ENCODE measurements at regions not wholly inside any gene's neighbourhood (a gene's known extent, or its start where the extent isn't known, plus 50 kb on each side); places are given as distances from the start of the nearest gene placed in this dataset.

DNA sequence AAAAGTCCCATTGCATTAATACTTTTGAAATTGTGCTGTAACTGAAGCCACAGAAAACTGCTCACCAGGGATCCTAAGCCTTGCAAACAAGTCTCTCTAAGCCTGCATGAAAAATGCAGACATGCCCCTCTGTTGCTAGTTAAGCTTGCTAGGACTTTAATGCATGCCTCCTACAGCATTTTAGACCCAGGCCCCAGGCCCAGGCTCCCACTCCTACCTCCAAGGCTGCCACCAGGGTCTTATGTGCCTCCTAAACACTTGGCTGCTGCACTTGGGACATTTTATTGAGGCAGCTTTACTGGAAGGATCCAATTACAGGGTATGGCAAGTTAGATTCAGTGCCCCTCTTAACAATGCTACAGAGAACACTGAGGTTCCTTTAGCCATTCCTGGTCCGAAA lies 467.3 kb upstream of the CLINT1 start:
- Histone ChIP-seq H3K36me3 (ENCODE audit: insufficient read depth, low read length) (no peaks in the 10 kb centered on the region), H3K4me3 (ENCODE audit: low read length) (no peak overlapping the region), H3K9me3 (ENCODE audit: control insufficient read depth in 1 of 2, insufficient read depth in 1 of 2, low read length in 2 of 2) (peaks cover 0 to 11% of the 10 kb centered on the region in 2 experiments), H3K27me3 (ENCODE audit: control insufficient read depth in 1 of 2, insufficient read depth in 2 of 2, low read length in 2 of 2) (no peaks in the 10 kb centered on the region), H3K27ac (ENCODE audit: low read depth in 1 of 2, low read length in 2 of 2) (no peak overlapping the region), H3K4me1 (ENCODE audit: insufficient read depth, low read length) (no peaks in the 10 kb centered on the region)
- Mint-ChIP-seq H3K9me3 (peaks cover 11% of the 10 kb centered on the region), H3K4me1 (ENCODE audit: low read depth) (no peaks in the 10 kb centered on the region), H3K36me3 (ENCODE audit: low read depth) (no peaks in the 10 kb centered on the region), H3K4me3 (no peak overlapping the region), H3K27me3 (no peaks in the 10 kb centered on the region), H3K27ac (no peak overlapping the region)
- TF ChIP-seq, protein P1, sequence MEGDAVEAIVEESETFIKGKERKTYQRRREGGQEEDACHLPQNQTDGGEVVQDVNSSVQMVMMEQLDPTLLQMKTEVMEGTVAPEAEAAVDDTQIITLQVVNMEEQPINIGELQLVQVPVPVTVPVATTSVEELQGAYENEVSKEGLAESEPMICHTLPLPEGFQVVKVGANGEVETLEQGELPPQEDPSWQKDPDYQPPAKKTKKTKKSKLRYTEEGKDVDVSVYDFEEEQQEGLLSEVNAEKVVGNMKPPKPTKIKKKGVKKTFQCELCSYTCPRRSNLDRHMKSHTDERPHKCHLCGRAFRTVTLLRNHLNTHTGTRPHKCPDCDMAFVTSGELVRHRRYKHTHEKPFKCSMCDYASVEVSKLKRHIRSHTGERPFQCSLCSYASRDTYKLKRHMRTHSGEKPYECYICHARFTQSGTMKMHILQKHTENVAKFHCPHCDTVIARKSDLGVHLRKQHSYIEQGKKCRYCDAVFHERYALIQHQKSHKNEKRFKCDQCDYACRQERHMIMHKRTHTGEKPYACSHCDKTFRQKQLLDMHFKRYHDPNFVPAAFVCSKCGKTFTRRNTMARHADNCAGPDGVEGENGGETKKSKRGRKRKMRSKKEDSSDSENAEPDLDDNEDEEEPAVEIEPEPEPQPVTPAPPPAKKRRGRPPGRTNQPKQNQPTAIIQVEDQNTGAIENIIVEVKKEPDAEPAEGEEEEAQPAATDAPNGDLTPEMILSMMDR (IDR thresholded peaks at IDR 0.05): no peak
- no peak for DNase-seq
- ATAC-seq (ENCODE audit: poor library complexity): no peak
- ChIA-PET CTCF (no interaction called here), POLR2A (no interaction called here)
- intact Hi-C loops (cut with DNase I, micrococcal nuclease): no loop called here

DNA sequence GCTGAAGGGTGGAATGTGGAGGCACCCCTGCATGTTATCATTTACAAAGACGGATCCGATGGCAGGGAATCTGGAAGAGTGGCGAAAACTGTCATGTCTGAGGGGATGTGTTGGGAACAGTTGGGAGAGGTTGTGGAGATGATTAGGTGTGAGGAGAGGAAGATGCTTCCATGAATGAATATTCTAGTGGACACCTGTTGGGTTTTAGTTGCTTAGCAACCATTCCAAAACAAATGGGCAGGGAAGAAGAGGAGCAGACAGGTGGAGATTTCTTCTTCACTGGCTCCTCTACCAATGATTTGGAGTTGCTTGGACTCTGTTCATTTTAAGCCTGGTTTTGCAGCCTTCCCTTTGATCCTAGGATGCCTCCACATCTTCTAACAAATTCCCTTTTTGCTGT lies 465.3 kb upstream of the CLINT1 start:
- H3K4me1 Mint-ChIP-seq (ENCODE audit: low read depth): no peaks in the 10 kb centered on the region
- Histone ChIP-seq H3K4me3 (ENCODE audit: low read length) (no peak overlapping the region), H3K9me3 (ENCODE audit: control insufficient read depth in 1 of 2, insufficient read depth in 1 of 2, low read length in 2 of 2) (peaks cover 0 to 1% of the 10 kb centered on the region in 2 experiments), H3K27ac (ENCODE audit: low read depth in 1 of 2, low read length in 2 of 2) (no peak overlapping the region), H3K4me1 (ENCODE audit: insufficient read depth, low read length) (no peaks in the 10 kb centered on the region), H3K36me3 (ENCODE audit: insufficient read depth, low read length) (no peaks in the 10 kb centered on the region), H3K27me3 (ENCODE audit: control insufficient read depth in 1 of 2, insufficient read depth in 2 of 2, low read length in 2 of 2) (no peaks in the 10 kb centered on the region)
- ChIA-PET CTCF (no interaction called here), POLR2A (no interaction called here)
- TF ChIP-seq, protein P1 (IDR thresholded peaks at IDR 0.05): no peak
- H3K36me3 Mint-ChIP-seq (ENCODE audit: low read depth): no peaks in the 10 kb centered on the region
- no peak for DNase-seq
- H3K4me3 Mint-ChIP-seq: no peak overlapping the region
- no peaks in the 10 kb centered on the region for H3K27me3 Mint-ChIP-seq
- H3K27ac Mint-ChIP-seq: no peak overlapping the region
- ATAC-seq (ENCODE audit: poor library complexity): no peak
- intact Hi-C loops (cut with DNase I, micrococcal nuclease): no loop called here
- H3K9me3 Mint-ChIP-seq: peaks cover 3% of the 10 kb centered on the region

DNA sequence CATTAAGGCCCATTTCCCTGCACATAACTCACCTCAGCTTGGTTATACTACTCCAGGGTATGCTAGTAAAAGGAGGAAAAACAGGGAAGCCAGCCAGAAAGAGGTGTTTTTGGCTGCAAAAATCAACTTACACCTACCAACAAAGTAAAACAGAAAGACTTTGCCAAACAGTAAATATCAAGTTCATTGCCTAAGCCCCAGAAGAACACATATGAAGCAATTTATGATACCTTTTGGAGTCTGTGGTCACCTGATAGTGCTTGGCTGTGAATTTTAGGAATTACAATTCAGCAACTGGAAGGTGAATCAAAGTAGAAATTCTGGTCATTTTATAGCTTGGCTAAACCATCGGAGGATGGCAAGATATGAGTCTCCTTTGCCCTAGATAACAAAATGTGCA lies 463.7 kb upstream of the CLINT1 start:
- CTCF ChIA-PET: no interaction called here
- DNase-seq: no peak
- H3K4me3 ChIP-seq (ENCODE audit: low read length): no peak overlapping the region
- POLR2A ChIA-PET: no interaction called here
- H3K4me1 Mint-ChIP-seq (ENCODE audit: low read depth): no peaks in the 10 kb centered on the region
- H3K27ac ChIP-seq (ENCODE audit: low read depth in 1 of 2, low read length in 2 of 2): no peak overlapping the region
- H3K27ac Mint-ChIP-seq: no peak overlapping the region
- no peaks in the 10 kb centered on the region for H3K27me3 ChIP-seq (ENCODE audit: control insufficient read depth in 1 of 2, insufficient read depth in 2 of 2, low read length in 2 of 2)
- H3K36me3 Mint-ChIP-seq (ENCODE audit: low read depth): no peaks in the 10 kb centered on the region
- H3K27me3 Mint-ChIP-seq: no peaks in the 10 kb centered on the region
- H3K9me3 Mint-ChIP-seq: no peaks in the 10 kb centered on the region
- no peak overlapping the region for H3K4me3 Mint-ChIP-seq
- intact Hi-C loops (cut with DNase I, micrococcal nuclease): no loop called here
- no peak for ATAC-seq (ENCODE audit: poor library complexity)
- no peaks in the 10 kb centered on the region for H3K9me3 ChIP-seq (ENCODE audit: control insufficient read depth in 1 of 2, insufficient read depth in 1 of 2, low read length in 2 of 2)
- no peaks in the 10 kb centered on the region for H3K36me3 ChIP-seq (ENCODE audit: insufficient read depth, low read length)
- H3K4me1 ChIP-seq (ENCODE audit: insufficient read depth, low read length): no peaks in the 10 kb centered on the region
- TF ChIP-seq, protein P1 (IDR thresholded peaks at IDR 0.05): no peak

Measured in CD4-positive, alpha-beta T cell (primary cell).